HG03095 (cell line): ENCODE measurements at regions not wholly inside any gene's neighbourhood (a gene's known extent, or its start where the extent isn't known, plus 50 kb on each side); places are given as distances from the start of the nearest gene placed in this dataset.

ENCODE experiments used
- ATAC-seq: cut with Tn5 transposase; IDR thresholded peaks from one replicate; pipeline ENCODE4 v1.9.1; 2021; ENCODE audit warnings: moderate library complexity; ENCODE audit not compliant: unreplicated experiment

DNA sequence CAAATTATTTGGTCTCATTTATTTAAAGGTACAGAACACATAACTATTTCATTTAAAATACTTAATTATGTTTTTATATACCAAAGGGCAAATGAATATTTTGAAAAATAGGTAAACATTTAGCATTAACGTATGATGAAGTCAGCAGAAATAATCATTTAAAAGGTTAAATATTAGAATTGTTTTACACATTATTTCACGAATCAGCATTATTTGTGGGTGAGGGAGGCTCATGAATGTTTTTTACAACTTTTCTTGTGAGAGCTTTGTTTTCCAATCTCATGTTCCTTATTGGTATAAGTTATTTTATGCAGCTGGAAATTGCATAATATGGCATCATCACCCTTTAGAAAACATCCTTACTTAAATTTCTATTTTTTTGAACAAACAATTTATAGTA lies 73.9 kb upstream of the FSTL5 start:
- ATAC-seq = no peak

DNA sequence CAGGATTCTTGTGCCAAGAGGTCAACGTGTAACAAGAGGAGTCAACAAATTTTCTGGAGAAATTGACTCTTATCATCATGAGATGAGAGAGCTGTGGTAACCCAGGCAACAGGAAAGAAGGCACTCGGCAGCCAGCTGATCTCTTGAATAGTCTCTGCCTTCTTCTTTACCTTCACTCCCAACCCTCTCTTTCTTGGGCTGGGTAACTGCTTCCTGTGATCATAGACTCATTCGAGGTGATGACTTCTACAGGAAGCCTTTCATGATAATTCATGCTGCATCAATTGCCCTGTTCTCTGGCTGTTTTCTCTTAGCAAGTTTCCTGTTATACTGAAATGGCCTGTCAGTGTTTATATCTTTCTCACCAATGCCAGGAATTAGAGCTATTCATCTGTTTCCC lies 70.8 kb upstream of the FSTL5 start:
- no peak for ATAC-seq

DNA sequence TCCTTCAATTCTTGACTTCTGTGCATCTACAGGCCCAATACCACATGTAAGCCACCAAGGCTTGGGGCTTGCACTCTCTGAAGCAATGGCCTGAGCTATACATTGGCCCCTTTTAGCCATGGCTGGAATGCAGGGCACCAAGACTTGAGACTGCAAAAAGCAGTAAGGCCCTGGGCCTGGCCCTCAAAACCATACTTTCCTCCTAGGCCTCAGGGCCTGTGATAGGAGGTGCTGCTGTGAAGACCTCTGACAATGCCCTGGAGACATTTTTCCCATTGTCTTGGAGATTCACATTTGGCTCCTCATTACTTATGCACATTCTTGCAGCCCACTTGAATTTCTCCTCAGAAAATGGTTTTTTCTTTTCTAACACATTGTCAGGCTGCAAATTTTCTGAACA lies 68.5 kb upstream of the FSTL5 start:
- no peak for ATAC-seq

DNA sequence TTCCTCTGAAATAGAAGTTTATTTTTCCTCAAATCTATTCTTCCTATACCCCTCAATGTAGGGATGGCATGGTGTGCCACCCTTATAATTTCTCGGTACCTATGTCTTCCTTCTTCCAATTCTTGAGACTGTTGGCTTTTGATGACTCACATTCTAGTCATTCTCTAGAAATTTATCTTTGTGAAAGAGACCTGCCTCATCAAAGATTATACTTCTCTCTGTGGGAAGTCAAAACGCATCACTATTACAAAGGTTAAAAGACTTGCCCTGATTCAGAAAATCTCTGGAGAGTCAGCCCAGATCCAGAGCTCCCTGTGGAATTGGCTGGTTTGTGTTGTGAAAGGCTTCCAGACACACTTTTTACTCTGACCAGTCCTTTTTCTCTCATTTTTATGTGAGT lies 65.9 kb upstream of the FSTL5 start:
- no peak for ATAC-seq

- ATAC-seq = no peak
Measured at GRCh38 chr4:162221148-162221547, 57.3 kb upstream of the FSTL5 start.
